Stomach (tissue), 4 donors: ENCODE measurements at regions not wholly inside any gene's neighbourhood (a gene's known extent, or its start where the extent isn't known, plus 50 kb on each side); places are given as distances from the start of the nearest gene placed in this dataset.

Experiments
- CTCF ChIP-seq, 7 experiments: fragments of 450-650 bp in 4 of 7; fragments of 200-600 bp in 3 of 7; sonication (generic) in 3 of 7; IDR thresholded peaks; one replicate each; pipeline ENCODE4 v1.5.1; 2016 to 2019; ENCODE audit warnings: antibody characterized with exemption in 7 of 7, control low read depth in 2 of 7, mild to moderate bottlenecking in 1 of 7
- EP300 ChIP-seq: sonication (generic); formaldehyde crosslinking; IDR thresholded peaks from one replicate; pipeline ENCODE4 v1.6.1; 2017; ENCODE audit warnings: antibody characterized with exemption
- POLR2A ChIP-seq, 4 donors: fragments of 450-650 bp; IDR thresholded peaks; one replicate each; pipeline ENCODE4 v1.6.1; 2016; ENCODE audit warnings: antibody characterized with exemption in 4 of 4, control low read depth in 2 of 4, mild to moderate bottlenecking in 1 of 4, moderate library complexity in 1 of 4
- POLR2AphosphoS5 ChIP-seq, 3 donors: sonication (generic); formaldehyde crosslinking; IDR thresholded peaks; one replicate each; pipeline ENCODE4 v1.6.1; 2016; ENCODE audit warnings: antibody characterized with exemption in 3 of 3

- TF ChIP-seq CTCF (IDR thresholded peaks at IDR 0.05) (no peak), EP300 (no peak), POLR2A (IDR thresholded peaks at IDR 0.05) (no peak), POLR2AphosphoS5 (IDR thresholded peaks at IDR 0.05) (no peak)
Measured at GRCh38 chr12:46073321-46073720, 82.9 kb upstream of the SCAF11 start.
